Stimulated activated naive B cell treated with anti-CD40 and anti-IgM and Interleukin-4, amounts not matched to agents 10 μg/mL and 1 μg/mL and 100 μg/mL, for 72 hours (primary cell): ENCODE measurements at regions not wholly inside any gene's neighbourhood (a gene's known extent, or its start where the extent isn't known, plus 50 kb on each side); places are given as distances from the start of the nearest gene placed in this dataset.
A peak's percentile ranks its signal among the peaks of the same experiment; 100 is the strongest.

ENCODE experiments used
- ATAC-seq, 2 donors: fragments of 150-1000 bp; cut with Tn5 transposase; replicated peaks; 2 replicates each; pipeline ENCODE4 v1.10.0; 2021; ENCODE audit warnings: moderate library complexity in 1 of 2
- DNase-seq: peaks from one replicate; pipeline ENCODE4 v3.0.0; 2021
- H3K27ac Mint-ChIP-seq: one replicate; pipeline ENCODE4 v1.8.0; 2022; ENCODE audit warnings: mild to moderate bottlenecking, mixed read lengths
- H3K27me3 Mint-ChIP-seq, 2 donors: one replicate each; pipeline ENCODE4 v1.8.0; 2022; ENCODE audit warnings: mixed read lengths in 2 of 2
- H3K36me3 Mint-ChIP-seq, 2 donors: one replicate each; pipeline ENCODE4 v1.8.0; 2022; ENCODE audit warnings: mixed read lengths in 2 of 2, mild to moderate bottlenecking in 1 of 2
- H3K4me1 Mint-ChIP-seq, 2 donors: one replicate each; pipeline ENCODE4 v1.8.0; 2022; ENCODE audit warnings: mixed read lengths in 2 of 2, mild to moderate bottlenecking in 1 of 2
- H3K4me3 Mint-ChIP-seq, 2 donors: one replicate each; pipeline ENCODE4 v1.8.0; 2022; ENCODE audit warnings: mild to moderate bottlenecking in 2 of 2, mixed read lengths in 2 of 2, moderate library complexity in 1 of 2
- H3K9me3 Mint-ChIP-seq, 2 donors: one replicate each; pipeline ENCODE4 v1.8.0; 2022; ENCODE audit warnings: mixed read lengths in 2 of 2, mild to moderate bottlenecking in 1 of 2

- Mint-ChIP-seq H3K36me3 (no peaks in the 10 kb centered on the region), H3K9me3 (no peaks in the 10 kb centered on the region), H3K27me3 (no peaks in the 10 kb centered on the region), H3K27ac (no peak overlapping the region), H3K4me1 (peaks cover 9 to 31% of the 10 kb centered on the region in 2 donors), H3K4me3 (no peak overlapping the region)
- DNase-seq (no peak), ATAC-seq (peak; percentile 59 to 76)
Observed at GRCh38 chr2:128686497-128686859, 367.8 kb upstream of the HS6ST1 start.

GRCh38 chr2:128686881-128687555, 368.4 kb upstream of the HS6ST1 start:
- Mint-ChIP-seq H3K9me3 (no peaks in the 10 kb centered on the region), H3K27me3 (no peaks in the 10 kb centered on the region), H3K27ac (no peak overlapping the region), H3K4me1 (peaks cover 9 to 25% of the 10 kb centered on the region in 2 donors), H3K36me3 (no peaks in the 10 kb centered on the region), H3K4me3 (no peak overlapping the region)
- DNase-seq = no peak
- ATAC-seq = no peak

DNA sequence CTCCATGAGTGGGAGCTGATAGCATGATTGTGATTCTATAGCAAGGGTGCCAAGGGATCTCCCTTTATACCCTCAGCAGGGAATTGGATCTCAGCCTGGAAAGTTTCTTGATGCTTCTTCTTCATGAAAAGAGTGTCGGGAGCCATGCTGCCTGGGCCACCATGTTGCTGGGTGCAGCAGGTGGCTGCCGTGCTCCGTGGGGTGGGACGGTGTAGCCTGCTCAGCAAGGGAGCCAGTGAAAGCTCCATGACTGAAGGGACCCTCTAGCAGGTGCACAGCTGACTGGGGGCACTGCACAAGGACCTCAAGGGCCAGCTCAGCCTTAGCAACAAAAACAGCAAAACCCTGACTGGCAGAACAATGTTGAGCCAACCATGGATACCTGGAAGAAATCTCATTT, 368.9 kb upstream of the HS6ST1 start:
- Mint-ChIP-seq H3K4me1 (peaks cover 5 to 22% of the 10 kb centered on the region in 2 donors), H3K27ac (no peak overlapping the region), H3K9me3 (no peaks in the 10 kb centered on the region), H3K4me3 (no peak overlapping the region), H3K36me3 (no peaks in the 10 kb centered on the region), H3K27me3 (no peaks in the 10 kb centered on the region)
- DNase-seq (no peak), ATAC-seq (no peak)

GRCh38 chr2:128689971-128690370, 371.3 kb upstream of the HS6ST1 start:
- Mint-ChIP-seq H3K9me3 (no peaks in the 10 kb centered on the region), H3K27ac (no peak overlapping the region), H3K4me1 (peaks cover 5 to 22% of the 10 kb centered on the region in 2 donors), H3K36me3 (no peaks in the 10 kb centered on the region), H3K27me3 (no peaks in the 10 kb centered on the region), H3K4me3 (no peak overlapping the region)
- DNase-seq = no peak
- ATAC-seq = no peak

DNA sequence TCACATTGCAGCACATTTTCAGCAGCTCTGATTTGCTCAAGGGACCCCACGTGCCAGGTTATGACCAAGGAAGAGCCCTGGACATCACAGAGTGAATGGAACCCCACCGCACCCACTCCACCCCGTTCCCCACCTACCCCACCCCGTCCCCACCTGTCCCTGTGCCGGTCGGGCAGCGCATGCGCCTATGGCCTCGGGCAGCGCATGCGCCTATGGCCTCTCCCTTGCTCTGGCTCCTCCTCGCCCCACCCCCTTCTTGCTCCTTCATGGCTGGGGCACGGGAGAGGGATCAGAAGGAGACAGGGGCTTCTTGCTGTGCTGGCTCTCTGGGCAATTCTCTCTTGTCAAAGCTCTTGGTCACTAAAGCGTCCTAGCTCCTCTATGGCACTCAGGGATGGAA, 371.8 kb upstream of the HS6ST1 start:
- no peaks in the 10 kb centered on the region for H3K36me3 Mint-ChIP-seq
- DNase-seq = no peak
- H3K9me3 Mint-ChIP-seq = no peaks in the 10 kb centered on the region
- ATAC-seq = no peak
- no peak overlapping the region for H3K27ac Mint-ChIP-seq
- H3K4me3 Mint-ChIP-seq = no peak overlapping the region
- H3K4me1 Mint-ChIP-seq = peaks cover 5 to 19% of the 10 kb centered on the region in 2 donors
- H3K27me3 Mint-ChIP-seq = no peaks in the 10 kb centered on the region

- ATAC-seq = no peak
- no peak overlapping the region for H3K27ac Mint-ChIP-seq
- no peak for DNase-seq
- no peak overlapping the region for H3K4me3 Mint-ChIP-seq
- peaks cover 5 to 18% of the 10 kb centered on the region in 2 donors for H3K4me1 Mint-ChIP-seq
- no peaks in the 10 kb centered on the region for H3K36me3 Mint-ChIP-seq
- peaks cover 0 to 2% of the 10 kb centered on the region in 2 donors for H3K27me3 Mint-ChIP-seq
- no peaks in the 10 kb centered on the region for H3K9me3 Mint-ChIP-seq
Observed at GRCh38 chr2:128690869-128691268, 372.2 kb upstream of the HS6ST1 start.

GRCh38 chr2:128691526-128691925, 372.9 kb upstream of the HS6ST1 start:
- Mint-ChIP-seq H3K4me3 (no peak overlapping the region), H3K27me3 (peaks cover 0 to 7% of the 10 kb centered on the region in 2 donors), H3K9me3 (no peaks in the 10 kb centered on the region), H3K4me1 (peaks cover 3 to 12% of the 10 kb centered on the region in 2 donors), H3K27ac (no peak overlapping the region), H3K36me3 (no peaks in the 10 kb centered on the region)
- DNase-seq (no peak), ATAC-seq (no peak)

GRCh38 chr2:128692895-128693742, 374.5 kb upstream of the HS6ST1 start:
- DNase-seq (no peak), ATAC-seq (no peak)
- no peaks in the 10 kb centered on the region for H3K36me3 Mint-ChIP-seq
- peaks cover 0 to 5% of the 10 kb centered on the region in 2 donors for H3K9me3 Mint-ChIP-seq
- no peaks in the 10 kb centered on the region for H3K4me1 Mint-ChIP-seq
- H3K4me3 Mint-ChIP-seq = no peak overlapping the region
- no peak overlapping the region for H3K27ac Mint-ChIP-seq
- H3K27me3 Mint-ChIP-seq = peaks cover 0 to 9% of the 10 kb centered on the region in 2 donors

DNA sequence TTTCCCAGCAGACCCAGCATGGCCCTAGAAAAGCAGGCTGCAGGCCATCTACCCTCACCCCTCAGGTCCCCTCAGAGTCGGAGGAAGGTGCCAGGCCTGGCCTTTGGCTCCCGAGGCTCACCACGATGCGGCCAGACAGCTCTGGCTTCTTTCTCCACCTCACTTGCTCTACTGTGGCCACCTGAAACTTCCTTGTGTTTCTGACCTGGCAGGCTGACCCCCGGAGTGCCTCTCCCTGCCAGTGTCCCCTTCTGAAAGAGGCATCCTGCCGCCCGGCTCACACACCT, 375.0 kb upstream of the HS6ST1 start:
- H3K27me3 Mint-ChIP-seq = peaks cover 0 to 9% of the 10 kb centered on the region in 2 donors
- no peaks in the 10 kb centered on the region for H3K36me3 Mint-ChIP-seq
- DNase-seq = no peak
- H3K4me1 Mint-ChIP-seq = no peaks in the 10 kb centered on the region
- H3K27ac Mint-ChIP-seq = no peak overlapping the region
- no peak overlapping the region for H3K4me3 Mint-ChIP-seq
- no peak for ATAC-seq
- H3K9me3 Mint-ChIP-seq = peaks cover 0 to 5% of the 10 kb centered on the region in 2 donors

DNA sequence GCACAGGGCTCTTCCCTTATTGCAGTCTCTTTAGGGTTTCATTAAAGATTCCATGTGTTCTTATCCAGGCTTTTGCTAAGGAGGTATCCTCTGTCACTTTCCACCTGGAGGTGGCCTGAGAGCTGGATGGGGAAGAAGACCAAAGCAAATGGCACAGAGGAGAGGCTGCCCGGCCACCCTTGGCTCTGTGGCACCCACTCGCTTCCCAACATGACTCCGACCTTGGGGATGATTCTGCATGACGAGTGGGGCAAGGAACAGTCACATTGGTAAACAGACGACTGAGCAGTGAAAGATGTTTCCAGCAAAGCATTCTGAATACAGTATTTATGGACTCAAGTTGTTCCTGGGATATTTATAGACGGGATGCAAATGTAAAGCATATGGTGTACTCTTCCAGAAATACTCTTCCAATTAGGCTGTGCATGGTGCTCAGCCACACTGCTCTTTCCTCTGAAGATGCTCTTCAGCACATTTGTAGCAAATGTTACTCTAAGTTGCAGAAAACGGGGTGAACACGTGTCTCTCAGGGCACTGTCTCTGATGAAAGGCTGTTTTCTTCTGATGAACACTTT, 377.1 kb upstream of the HS6ST1 start:
- DNase-seq = no peak
- Mint-ChIP-seq H3K27me3 (peaks cover 0 to 9% of the 10 kb centered on the region in 2 donors), H3K4me1 (no peaks in the 10 kb centered on the region), H3K27ac (no peak overlapping the region), H3K4me3 (no peak overlapping the region), H3K36me3 (no peaks in the 10 kb centered on the region), H3K9me3 (peaks cover 0 to 5% of the 10 kb centered on the region in 2 donors)
- no peak for ATAC-seq

DNA sequence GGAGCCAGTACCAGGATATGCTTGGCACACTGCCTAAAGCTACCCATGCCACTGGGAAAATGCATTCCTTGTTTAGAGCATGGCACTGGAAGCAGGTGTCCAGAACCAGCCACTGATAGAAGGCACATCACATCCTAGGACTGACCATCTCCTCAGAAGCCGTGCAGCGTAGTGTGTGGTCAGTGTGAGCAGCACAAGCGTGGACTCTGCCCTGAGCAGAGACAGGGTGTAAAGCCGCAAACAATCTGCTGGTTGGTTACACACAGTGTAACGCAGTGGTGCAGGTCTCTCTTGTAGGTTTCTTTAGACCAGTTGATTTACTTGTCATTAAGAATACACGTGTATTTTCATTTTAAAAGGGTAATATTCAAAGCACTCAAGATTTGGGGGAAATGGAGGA, 377.8 kb upstream of the HS6ST1 start:
- H3K4me1 Mint-ChIP-seq = no peaks in the 10 kb centered on the region
- H3K9me3 Mint-ChIP-seq = peaks cover 0 to 5% of the 10 kb centered on the region in 2 donors
- H3K27me3 Mint-ChIP-seq = peaks cover 0 to 9% of the 10 kb centered on the region in 2 donors
- no peak overlapping the region for H3K27ac Mint-ChIP-seq
- no peak for ATAC-seq
- no peak overlapping the region for H3K4me3 Mint-ChIP-seq
- no peaks in the 10 kb centered on the region for H3K36me3 Mint-ChIP-seq
- no peak for DNase-seq

GRCh38 chr2:128701418-128701817, 382.8 kb upstream of the HS6ST1 start:
- H3K27me3 Mint-ChIP-seq = peaks cover 0 to 3% of the 10 kb centered on the region in 2 donors
- H3K36me3 Mint-ChIP-seq = peaks cover 0 to under 1% of the 10 kb centered on the region in 2 donors

GRCh38 chr2:128702616-128703015, 383.9 kb upstream of the HS6ST1 start:
- no peaks in the 10 kb centered on the region for H3K27me3 Mint-ChIP-seq
- H3K36me3 Mint-ChIP-seq = peaks cover 0 to 5% of the 10 kb centered on the region in 2 donors
- H3K4me1 Mint-ChIP-seq = no peaks in the 10 kb centered on the region
- no peak overlapping the region for H3K4me3 Mint-ChIP-seq
- H3K9me3 Mint-ChIP-seq = peaks cover 4 to 10% of the 10 kb centered on the region in 2 donors
- ATAC-seq = no peak
- H3K27ac Mint-ChIP-seq = no peak overlapping the region
- DNase-seq = no peak

More at GRCh38 chr2:128701418-128701817, 382.8 kb upstream of the HS6ST1 start:
- Mint-ChIP-seq H3K9me3 (peaks cover 5 to 6% of the 10 kb centered on the region in 2 donors), H3K4me1 (no peaks in the 10 kb centered on the region), H3K4me3 (no peak overlapping the region), H3K27ac (no peak overlapping the region)
- DNase-seq (no peak), ATAC-seq (no peak)

GRCh38 chr2:128708106-128708816, 389.6 kb upstream of the HS6ST1 start:
- ATAC-seq (no peak), DNase-seq (no peak)
- peaks cover 4 to 21% of the 10 kb centered on the region in 2 donors for H3K36me3 Mint-ChIP-seq
- no peaks in the 10 kb centered on the region for H3K27me3 Mint-ChIP-seq
- no peak overlapping the region for H3K27ac Mint-ChIP-seq
- H3K4me3 Mint-ChIP-seq = no peak overlapping the region
- peaks cover 0 to 7% of the 10 kb centered on the region in 2 donors for H3K4me1 Mint-ChIP-seq
- H3K9me3 Mint-ChIP-seq = peaks cover 14 to 31% of the 10 kb centered on the region in 2 donors
